ENCODE measurements at regions not wholly inside any gene's neighbourhood (a gene's known extent, or its start where the extent isn't known, plus 50 kb on each side); places are given as distances from the start of the nearest gene placed in this dataset.

DNA sequence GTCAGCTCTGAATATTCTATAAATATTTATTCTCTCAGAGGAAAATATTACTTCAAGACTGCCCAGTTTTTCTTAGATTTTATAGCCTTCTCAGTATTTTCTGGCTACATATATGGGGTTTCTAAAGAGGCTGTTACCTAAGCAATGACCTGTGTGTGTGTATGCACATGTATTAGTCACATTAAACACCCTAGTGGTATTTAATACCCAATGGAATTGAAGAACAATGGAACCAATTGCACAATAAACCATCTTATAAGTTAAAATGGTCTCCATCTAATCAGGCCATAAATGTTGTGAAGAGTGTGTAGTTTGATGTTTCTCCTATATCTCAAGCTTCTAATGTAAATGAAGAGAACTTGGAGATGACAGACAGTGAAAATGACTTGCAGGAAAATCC is 450.0 kb downstream of the SPATA31D1 start:
- FAIRE-seq (no peak), DNase-seq (ENCODE audit: low read depth) (peak; percentile 70)
- TF ChIP-seq, protein P1, sequence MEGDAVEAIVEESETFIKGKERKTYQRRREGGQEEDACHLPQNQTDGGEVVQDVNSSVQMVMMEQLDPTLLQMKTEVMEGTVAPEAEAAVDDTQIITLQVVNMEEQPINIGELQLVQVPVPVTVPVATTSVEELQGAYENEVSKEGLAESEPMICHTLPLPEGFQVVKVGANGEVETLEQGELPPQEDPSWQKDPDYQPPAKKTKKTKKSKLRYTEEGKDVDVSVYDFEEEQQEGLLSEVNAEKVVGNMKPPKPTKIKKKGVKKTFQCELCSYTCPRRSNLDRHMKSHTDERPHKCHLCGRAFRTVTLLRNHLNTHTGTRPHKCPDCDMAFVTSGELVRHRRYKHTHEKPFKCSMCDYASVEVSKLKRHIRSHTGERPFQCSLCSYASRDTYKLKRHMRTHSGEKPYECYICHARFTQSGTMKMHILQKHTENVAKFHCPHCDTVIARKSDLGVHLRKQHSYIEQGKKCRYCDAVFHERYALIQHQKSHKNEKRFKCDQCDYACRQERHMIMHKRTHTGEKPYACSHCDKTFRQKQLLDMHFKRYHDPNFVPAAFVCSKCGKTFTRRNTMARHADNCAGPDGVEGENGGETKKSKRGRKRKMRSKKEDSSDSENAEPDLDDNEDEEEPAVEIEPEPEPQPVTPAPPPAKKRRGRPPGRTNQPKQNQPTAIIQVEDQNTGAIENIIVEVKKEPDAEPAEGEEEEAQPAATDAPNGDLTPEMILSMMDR (IDR thresholded peaks at IDR 0.05; ENCODE audit: insufficient read depth, low read length, severe bottlenecking), result no peak
- Histone ChIP-seq H3K4me3 (ENCODE audit: low read depth, low read length) (no peak overlapping the region), H3K36me3 (ENCODE audit: control insufficient read depth, insufficient read depth, low read length) (no peaks in the 10 kb centered on the region), H3K27me3 (ENCODE audit: control insufficient read depth, insufficient read depth, low read length) (no peaks in the 10 kb centered on the region)

DNA sequence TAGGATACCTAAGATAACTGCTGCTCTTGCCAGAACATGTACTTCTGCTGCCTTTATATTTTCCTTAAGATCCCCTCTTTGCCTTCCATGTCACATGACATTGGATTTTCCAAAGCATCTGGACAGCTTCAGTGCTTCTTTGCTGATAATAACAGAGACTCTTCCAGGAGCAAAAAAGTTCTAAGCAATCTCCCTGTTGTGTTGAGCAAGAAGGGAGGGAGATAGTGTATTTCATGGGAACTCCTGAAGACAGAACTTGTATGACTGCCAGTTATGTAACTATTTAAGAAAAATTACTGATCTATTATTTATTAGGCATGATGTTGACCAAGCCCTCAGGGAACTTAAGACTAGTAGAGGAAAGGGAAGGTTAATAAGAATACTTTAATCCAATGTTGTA is 454.7 kb downstream of the SPATA31D1 start:
- no peak overlapping the region for H3K4me3 ChIP-seq (ENCODE audit: low read depth, low read length)
- TF ChIP-seq, protein P1 (IDR thresholded peaks at IDR 0.05; ENCODE audit: insufficient read depth, low read length, severe bottlenecking), result no peak
- H3K27me3 ChIP-seq (ENCODE audit: control insufficient read depth, insufficient read depth, low read length), result no peaks in the 10 kb centered on the region
- no peaks in the 10 kb centered on the region for H3K36me3 ChIP-seq (ENCODE audit: control insufficient read depth, insufficient read depth, low read length)
- FAIRE-seq (no peak), DNase-seq (ENCODE audit: low read depth) (no peak)

DNA sequence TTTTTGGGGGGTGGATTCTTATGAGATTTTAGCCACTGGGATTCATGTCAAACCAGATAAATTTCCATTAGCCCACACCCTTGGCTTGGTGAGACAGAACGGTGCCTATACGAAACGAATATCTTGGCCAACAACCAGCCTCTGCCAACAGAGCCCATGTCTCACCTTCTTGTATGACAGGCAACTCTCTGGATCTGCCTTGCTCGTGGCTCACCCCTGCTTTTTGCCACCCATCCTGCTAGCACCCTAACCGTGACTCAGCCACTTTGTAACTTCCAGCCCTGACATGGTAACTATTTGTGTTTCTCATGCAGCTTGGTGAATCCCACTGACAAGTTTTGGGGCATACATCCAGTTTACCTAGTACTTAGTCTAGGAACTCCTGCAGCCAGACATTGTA is 457.0 kb downstream of the SPATA31D1 start:
- H3K4me3 ChIP-seq (ENCODE audit: low read depth, low read length), result no peak overlapping the region
- FAIRE-seq, result no peak
- no peaks in the 10 kb centered on the region for H3K36me3 ChIP-seq (ENCODE audit: control insufficient read depth, insufficient read depth, low read length)
- TF ChIP-seq, protein P1 (IDR thresholded peaks at IDR 0.05; ENCODE audit: insufficient read depth, low read length, severe bottlenecking), result no peak
- peak; percentile 28 for DNase-seq (ENCODE audit: low read depth)
- no peaks in the 10 kb centered on the region for H3K27me3 ChIP-seq (ENCODE audit: control insufficient read depth, insufficient read depth, low read length)

DNA sequence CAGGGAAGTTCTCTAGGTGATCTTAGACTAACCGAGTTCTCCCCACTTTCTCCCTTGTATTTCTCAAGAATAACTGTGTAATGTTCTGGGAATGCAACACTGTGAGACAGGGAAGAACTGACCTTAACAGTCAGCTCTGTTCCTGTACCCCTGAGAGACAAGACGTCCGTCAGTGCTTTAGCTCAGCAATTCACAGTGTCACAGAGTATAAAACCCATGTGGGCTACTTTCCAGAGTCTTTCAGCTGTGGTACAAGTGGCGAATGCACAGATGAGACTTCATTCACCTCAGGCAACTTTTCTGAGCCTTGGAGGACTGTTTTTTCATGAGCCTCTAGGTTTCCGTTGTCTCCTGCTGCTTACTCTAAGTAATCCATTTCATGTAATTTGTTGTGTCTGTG is 458.8 kb downstream of the SPATA31D1 start:
- TF ChIP-seq, protein P1 (IDR thresholded peaks at IDR 0.05; ENCODE audit: insufficient read depth, low read length, severe bottlenecking), result no peak
- DNase-seq (ENCODE audit: low read depth) (no peak), FAIRE-seq (no peak)
- Histone ChIP-seq H3K27me3 (ENCODE audit: control insufficient read depth, insufficient read depth, low read length) (no peaks in the 10 kb centered on the region), H3K4me3 (ENCODE audit: low read depth, low read length) (no peak overlapping the region), H3K36me3 (ENCODE audit: control insufficient read depth, insufficient read depth, low read length) (no peaks in the 10 kb centered on the region)

DNA sequence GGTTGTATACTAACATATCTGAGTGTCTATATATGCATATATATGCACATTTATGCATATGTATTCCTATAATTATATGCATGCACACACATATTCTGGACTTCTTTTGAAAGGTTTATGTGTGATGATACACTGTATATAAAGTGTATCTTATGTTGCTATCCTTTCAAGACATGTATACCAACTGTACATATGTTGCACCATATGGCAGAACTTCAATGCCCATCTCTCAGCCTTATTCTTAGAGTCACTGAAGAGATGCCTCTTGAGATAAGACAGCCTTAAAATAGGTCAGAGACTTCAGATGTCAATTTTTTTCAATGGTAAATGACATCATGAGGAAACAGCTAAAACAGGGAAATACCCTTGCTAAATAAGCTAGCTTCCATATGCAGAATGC is 461.4 kb downstream of the SPATA31D1 start:
- Histone ChIP-seq H3K36me3 (ENCODE audit: control insufficient read depth, insufficient read depth, low read length) (no peaks in the 10 kb centered on the region), H3K4me3 (ENCODE audit: low read depth, low read length) (no peak overlapping the region), H3K27me3 (ENCODE audit: control insufficient read depth, insufficient read depth, low read length) (no peaks in the 10 kb centered on the region)
- TF ChIP-seq, protein P1 (IDR thresholded peaks at IDR 0.05; ENCODE audit: insufficient read depth, low read length, severe bottlenecking), result no peak
- DNase-seq (ENCODE audit: low read depth) (no peak), FAIRE-seq (no peak)

DNA sequence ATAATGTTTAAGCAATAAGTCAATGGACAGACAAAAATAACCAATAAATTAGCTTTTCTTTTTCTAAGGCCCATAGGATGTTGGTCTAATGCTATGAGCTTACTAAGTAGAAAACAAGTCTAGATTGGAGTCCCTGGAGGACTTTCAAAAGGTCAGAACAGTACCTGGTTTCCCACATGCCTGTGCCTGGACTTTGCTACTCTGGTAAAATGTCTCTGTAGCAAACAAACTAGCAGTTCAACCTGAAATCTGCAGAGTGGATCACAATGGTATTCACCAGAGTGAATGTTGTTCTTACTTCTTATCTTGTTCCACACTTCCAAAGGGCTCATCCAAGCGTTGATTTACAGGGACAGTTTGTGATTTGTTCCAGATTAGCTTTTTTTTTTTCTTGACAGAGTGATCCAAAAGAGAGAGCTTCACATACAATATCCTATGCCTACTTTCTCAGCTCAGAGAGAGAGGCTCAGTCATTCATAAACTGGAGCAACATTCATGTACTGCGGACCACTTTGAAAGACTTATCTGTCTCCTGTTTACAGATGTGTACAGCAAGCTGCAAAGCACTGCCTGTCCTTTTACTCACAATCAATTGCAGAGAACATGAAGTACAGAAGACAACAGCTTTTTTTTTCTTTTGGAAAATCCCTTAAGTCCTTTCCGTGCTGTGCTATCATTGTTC is 466.1 kb downstream of the SPATA31D1 start:
- DNase-seq (ENCODE audit: low read depth), result no peak
- Histone ChIP-seq H3K27me3 (ENCODE audit: control insufficient read depth, insufficient read depth, low read length) (no peaks in the 10 kb centered on the region), H3K4me3 (ENCODE audit: low read depth, low read length) (no peak overlapping the region), H3K36me3 (ENCODE audit: control insufficient read depth, insufficient read depth, low read length) (no peaks in the 10 kb centered on the region)
- FAIRE-seq, result no peak
- TF ChIP-seq, protein P1 (IDR thresholded peaks at IDR 0.05; ENCODE audit: insufficient read depth, low read length, severe bottlenecking), result no peak

Measured in bronchial epithelial cell (primary cell).